K562 (cell line): ENCODE measurements at regions not wholly inside any gene's neighbourhood (a gene's known extent, or its start where the extent isn't known, plus 50 kb on each side); places are given as distances from the start of the nearest gene placed in this dataset.

Experiments
- ATAC-seq: fragments of 200-7000 bp; cut with Tn5 transposase; 3 replicates; pipeline ENCODE4 v1.9.1; 2020; ENCODE audit warnings: moderate library complexity
- BruUV-seq: library from RNA; stranded (reverse); fragments of 400-500 nt; replicated peaks from 2 replicates; lab custom pipeline; 2021; lab: Mats Ljungman, UMichigan
- CTCF ChIA-PET: fragments of 300-600 bp; formaldehyde crosslinking; extraction: SDS; loops from one replicate; lab custom pipeline; 2021; ENCODE audit warnings: low intra/inter-chr PET ratio; lab: Yijun Ruan, JAX
- POLR2A ChIA-PET: fragments of 300-600, 350-650 bp; sonication (Branson Sonifier 250); formaldehyde crosslinking; extraction: SDS; loops from one replicate; lab custom pipeline; 2021; ENCODE audit warnings: antibody characterized with exemption, inconsistent platforms; lab: Yijun Ruan, JAX
- DNase-seq, 4 experiments: peaks; one replicate each; pipeline versions ENCODE4 v3.0.0 to v3.0.0-alpha.2; 2011 to 2018; ENCODE audit warnings: low spot score in 3 of 4, mixed read lengths in 3 of 4; ENCODE audit errors: extremely low read depth in 1 of 4
- FAIRE-seq: peaks from 2 replicates; lab custom pipeline; 2011; peaks lifted over from hg19 to GRCh38; lab: Jason Lieb, UNC
- H2AFZ ChIP-seq: 2 replicates; pipeline ENCODE4 v1.6.0; 2011; ENCODE audit warnings: low read depth, low read length, control low read depth, inconsistent platforms
- H3K27ac ChIP-seq: fragments of 200-600 bp; 3 replicates; pipeline ENCODE4 v1.8.0; 2011; ENCODE audit warnings: low read depth, mild to moderate bottlenecking, control low read depth, inconsistent platforms, low read length, moderate library complexity, mixed read lengths; ENCODE audit errors: extremely low read depth
- H3K27me3 ChIP-seq, 2 experiments: fragments of 300-600 bp in 1 of 2; 2 replicates in 1 of 2; 3 replicates in 1 of 2; pipeline versions ENCODE4 v1.6.0 to v1.8.0; 2011; ENCODE audit warnings: inconsistent platforms in 2 of 2, low read length in 2 of 2, mild to moderate bottlenecking in 1 of 2, mixed read lengths in 1 of 2, moderate library complexity in 1 of 2; ENCODE audit not compliant: control insufficient read depth in 2 of 2, insufficient read depth in 2 of 2
- H3K36me3 ChIP-seq: fragments of 300-600 bp; 3 replicates; pipeline ENCODE4 v1.8.0; 2011; ENCODE audit warnings: mild to moderate bottlenecking, low read length, inconsistent platforms; ENCODE audit not compliant: control insufficient read depth, insufficient read depth
- H3K4me1 ChIP-seq, 2 experiments: fragments of 200-600 bp in 1 of 2; replicated peaks in 1 of 2; 2 replicates in 1 of 2; 3 replicates in 1 of 2; pipeline versions ENCODE4 v1.5.1 to v1.8.0; 2011; ENCODE audit warnings: inconsistent platforms in 2 of 2, low read length in 2 of 2, mild to moderate bottlenecking in 1 of 2, mixed read lengths in 1 of 2, moderate library complexity in 1 of 2; ENCODE audit not compliant: control insufficient read depth in 2 of 2, insufficient read depth in 2 of 2
- H3K4me2 ChIP-seq: 2 replicates; pipeline ENCODE4 v1.6.1; 2011; ENCODE audit warnings: low read length, control low read depth, inconsistent platforms, mixed read lengths; ENCODE audit not compliant: insufficient read depth
- H3K4me3 ChIP-seq: fragments of 200-600 bp; sonication (generic), shearing (Covaris generic); 2 replicates; pipeline ENCODE4 v1.5.1; 2016; ENCODE audit warnings: control low read depth, inconsistent platforms
- H3K79me2 ChIP-seq: fragments of 200-600 bp; 3 replicates; pipeline ENCODE4 v1.8.0; 2011; ENCODE audit warnings: low read length, inconsistent platforms; ENCODE audit not compliant: control insufficient read depth, insufficient read depth
- H3K9ac ChIP-seq, 2 experiments: 2 replicates each; pipeline versions ENCODE4 v1.6.0 to v1.6.1; 2011; ENCODE audit warnings: low read depth in 2 of 2, low read length in 2 of 2, control low read depth in 1 of 2, inconsistent platforms in 1 of 2, mild to moderate bottlenecking in 1 of 2, mixed read lengths in 1 of 2; ENCODE audit not compliant: insufficient read depth in 1 of 2
- H3K9me1 ChIP-seq: one replicate; pipeline ENCODE4 v1.6.0; 2011; ENCODE audit warnings: inconsistent platforms, mild to moderate bottlenecking, low read length, moderate library complexity; ENCODE audit not compliant: control insufficient read depth, insufficient read depth
- H3K9me3 ChIP-seq: replicated peaks from 2 replicates; pipeline ENCODE4 v1.5.1; 2011; ENCODE audit warnings: low read depth, low read length, inconsistent platforms; ENCODE audit not compliant: control insufficient read depth, insufficient read depth
- H4K20me1 ChIP-seq: replicated peaks from 2 replicates; pipeline ENCODE4 v1.6.1; 2011; ENCODE audit warnings: low read length, inconsistent platforms, mixed read lengths; ENCODE audit not compliant: control insufficient read depth, insufficient read depth
- CCNT2 ChIP-seq: IDR thresholded peaks from 2 replicates; pipeline ENCODE4 v1.6.1; 2011; ENCODE audit warnings: borderline replicate concordance, low read depth, mild to moderate bottlenecking, moderate library complexity, mixed read lengths, low read length; ENCODE audit not compliant: insufficient read length; ENCODE audit errors: extremely low read depth
- E2F8 ChIP-seq: fragments of 450-650 bp; IDR thresholded peaks from 2 replicates; pipeline ENCODE4 v1.7.1; 2018; ENCODE audit warnings: mild to moderate bottlenecking, low read depth; ENCODE audit not compliant: partially characterized antibody
- ELF1 ChIP-seq: fragments of 200-800 bp; sonication (Bioruptor generic); IDR thresholded peaks from 2 replicates; pipeline ENCODE4 v1.6.1; 2016; ENCODE audit warnings: missing genetic modification characterization, missing compliant biosample characterization
- HIVEP1 ChIP-seq: fragments of 250-450 bp; sonication (Bioruptor Pico); IDR thresholded peaks from 2 replicates; pipeline ENCODE4 v1.4.0; 2020; ENCODE audit warnings: mild to moderate bottlenecking
- IRF1 ChIP-seq: sonication (generic); formaldehyde crosslinking; IDR thresholded peaks from 2 replicates; pipeline ENCODE4 v1.8.0; 2022; ENCODE audit warnings: missing genetic modification reagents, mild to moderate bottlenecking, borderline replicate concordance
- NCOA1 ChIP-seq: fragments of 450-650 bp; IDR thresholded peaks from 2 replicates; pipeline ENCODE4 v1.6.1; 2016; ENCODE audit warnings: low read depth
- NEUROD1 ChIP-seq: fragments of 150-350 bp; IDR thresholded peaks from 2 replicates; pipeline ENCODE4 v1.6.1; 2014; ENCODE audit warnings: borderline replicate concordance, low read length, low read depth; ENCODE audit not compliant: partially characterized antibody
- PPARD ChIP-seq: fragments of 250-450 bp; sonication (Bioruptor Pico); IDR thresholded peaks from 2 replicates; pipeline ENCODE4 v1.8.0; 2022; ENCODE audit warnings: inconsistent platforms, mild to moderate bottlenecking, moderate library complexity
- SNIP1 ChIP-seq: fragments of 450-650 bp; IDR thresholded peaks from 2 replicates; pipeline ENCODE4 v1.7.1; 2017; ENCODE audit warnings: low read depth, mild to moderate bottlenecking
- TEAD2 ChIP-seq: fragments of 450-650 bp; IDR thresholded peaks from 2 replicates; pipeline ENCODE4 v1.6.1; 2016; ENCODE audit warnings: missing genetic modification characterization, control low read depth, missing compliant biosample characterization
- THAP7 ChIP-seq: fragments of 250-450 bp; sonication (Bioruptor Pico); IDR thresholded peaks from 2 replicates; pipeline ENCODE4 v1.5.0; 2021
- ZNF146 ChIP-seq: IDR thresholded peaks from one replicate; pipeline ENCODE4 v1.6.1; 2018; ENCODE audit warnings: missing compliant biosample characterization; ENCODE audit not compliant: unreplicated experiment
- ZNF239 ChIP-seq: fragments of 250-450 bp; sonication (Bioruptor Pico); IDR thresholded peaks from 2 replicates; pipeline ENCODE4 v1.4.0; 2020; ENCODE audit warnings: mild to moderate bottlenecking
- WGBS: fragments of 100-300 bp; shearing (Covaris generic); methylation state at CpG from one replicate; pipeline ENCODE4 v1.1.6; 2016; ENCODE audit warnings: low coverage, mixed read lengths; ENCODE audit not compliant: insufficient coverage; ENCODE audit errors: missing lambda C conversion rate; 5-methylcytosine and 5-hydroxymethylcytosine counted together
- in situ Hi-C: fragments of 300-500 bp; cut with MboI; formaldehyde crosslinking; loops from 4 replicates; pipeline ENCODE4 v1.15.0; 2018; ENCODE audit warnings: inconsistent platforms, mixed read lengths
- intact Hi-C: fragments of 100-400 bp; cut with micrococcal nuclease; formaldehyde crosslinking; loops from 2 replicates; pipeline ENCODE4 v1.14.2; 2022
- TF ChIP-seq, protein P1 (sequence below): IDR thresholded peaks from 2 replicates; pipeline ENCODE4 v1.6.1; 2011; ENCODE audit warnings: borderline replicate concordance, low read depth, mild to moderate bottlenecking, moderate library complexity, low read length; ENCODE audit not compliant: insufficient read depth, poor library complexity, severe bottlenecking
- TF ChIP-seq, protein P2 (sequence below): fragments of 450-650 bp; formaldehyde crosslinking; IDR thresholded peaks from 2 replicates; pipeline ENCODE4 v1.4.0; 2020; ENCODE audit warnings: mild to moderate bottlenecking, moderate library complexity

DNA sequence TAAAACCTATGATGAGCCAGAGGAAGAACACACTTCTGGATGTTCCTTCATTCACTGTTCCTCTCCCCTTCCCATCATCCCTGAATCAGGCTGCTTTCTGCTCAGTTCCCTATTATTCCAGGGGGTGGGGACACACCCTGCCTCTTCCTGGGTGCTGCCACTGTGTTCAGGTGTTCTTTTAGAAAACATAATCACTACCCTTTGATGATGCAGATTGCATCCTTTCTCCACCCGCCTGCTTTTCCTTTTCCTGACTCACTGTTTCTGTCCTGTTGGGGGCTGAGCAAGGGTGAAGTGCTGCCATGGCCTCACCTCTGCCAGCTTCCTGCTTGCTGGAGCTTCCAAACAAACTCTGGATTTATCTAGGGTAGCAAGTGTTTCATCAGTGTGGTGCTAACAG is 331.9 kb upstream of the GRIA1 start:
- BruUV-seq: no TSS peak
- Histone ChIP-seq H3K27ac (no peak overlapping the region), H3K4me1 (no peaks in the 10 kb centered on the region), H3K9me1 (no peaks in the 10 kb centered on the region), H3K9ac (no peak overlapping the region), H3K27me3 (no peaks in the 10 kb centered on the region), H3K79me2 (no peaks in the 10 kb centered on the region), H2AFZ (no peak overlapping the region), H3K4me3 (no peak overlapping the region), H3K9me3 (no peaks in the 10 kb centered on the region; the same call in 1 of the 2 replicates), H4K20me1 (no peaks in the 10 kb centered on the region), H3K4me2 (no peak overlapping the region), H3K36me3 (no peaks in the 10 kb centered on the region)
- ChIA-PET POLR2A (no interaction called here), CTCF (no interaction called here)
- intact Hi-C loops (no loop called here), in situ Hi-C loops (no loop called here)
- DNase-seq (no peak), ATAC-seq (no peak), FAIRE-seq (no peak)
- WGBS: 14% methylated on average over 1 of the region's 1 CpG
- no peak for TF ChIP-seq NEUROD1
- no peak for TF ChIP-seq ZNF239 (CRISPR knock-in tag)
- no peak for TF ChIP-seq PPARD (CRISPR knock-in tag)
- no peak for TF ChIP-seq IRF1
- TF ChIP-seq NCOA1: no peak
- TF ChIP-seq SNIP1: no peak
- no peak for TF ChIP-seq ZNF146 (CRISPR knock-in tag)
- TF ChIP-seq E2F8: no peak
- TF ChIP-seq, protein P1, sequence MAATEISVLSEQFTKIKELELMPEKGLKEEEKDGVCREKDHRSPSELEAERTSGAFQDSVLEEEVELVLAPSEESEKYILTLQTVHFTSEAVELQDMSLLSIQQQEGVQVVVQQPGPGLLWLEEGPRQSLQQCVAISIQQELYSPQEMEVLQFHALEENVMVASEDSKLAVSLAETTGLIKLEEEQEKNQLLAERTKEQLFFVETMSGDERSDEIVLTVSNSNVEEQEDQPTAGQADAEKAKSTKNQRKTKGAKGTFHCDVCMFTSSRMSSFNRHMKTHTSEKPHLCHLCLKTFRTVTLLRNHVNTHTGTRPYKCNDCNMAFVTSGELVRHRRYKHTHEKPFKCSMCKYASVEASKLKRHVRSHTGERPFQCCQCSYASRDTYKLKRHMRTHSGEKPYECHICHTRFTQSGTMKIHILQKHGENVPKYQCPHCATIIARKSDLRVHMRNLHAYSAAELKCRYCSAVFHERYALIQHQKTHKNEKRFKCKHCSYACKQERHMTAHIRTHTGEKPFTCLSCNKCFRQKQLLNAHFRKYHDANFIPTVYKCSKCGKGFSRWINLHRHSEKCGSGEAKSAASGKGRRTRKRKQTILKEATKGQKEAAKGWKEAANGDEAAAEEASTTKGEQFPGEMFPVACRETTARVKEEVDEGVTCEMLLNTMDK: no peak
- no peak for TF ChIP-seq HIVEP1
- TF ChIP-seq ELF1 (tag): no peak
- TF ChIP-seq TEAD2 (tag): no peak
- TF ChIP-seq, protein P2, sequence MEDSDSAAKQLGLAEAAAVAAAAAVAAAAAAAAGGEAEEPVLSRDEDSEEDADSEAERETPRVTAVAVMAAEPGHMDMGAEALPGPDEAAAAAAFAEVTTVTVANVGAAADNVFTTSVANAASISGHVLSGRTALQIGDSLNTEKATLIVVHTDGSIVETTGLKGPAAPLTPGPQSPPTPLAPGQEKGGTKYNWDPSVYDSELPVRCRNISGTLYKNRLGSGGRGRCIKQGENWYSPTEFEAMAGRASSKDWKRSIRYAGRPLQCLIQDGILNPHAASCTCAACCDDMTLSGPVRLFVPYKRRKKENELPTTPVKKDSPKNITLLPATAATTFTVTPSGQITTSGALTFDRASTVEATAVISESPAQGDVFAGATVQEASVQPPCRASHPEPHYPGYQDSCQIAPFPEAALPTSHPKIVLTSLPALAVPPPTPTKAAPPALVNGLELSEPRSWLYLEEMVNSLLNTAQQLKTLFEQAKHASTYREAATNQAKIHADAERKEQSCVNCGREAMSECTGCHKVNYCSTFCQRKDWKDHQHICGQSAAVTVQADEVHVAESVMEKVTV: no peak
- no peak for TF ChIP-seq CCNT2
- TF ChIP-seq THAP7 (CRISPR knock-in tag): no peak
